H1 (cell line): ENCODE measurements at regions not wholly inside any gene's neighbourhood (a gene's known extent, or its start where the extent isn't known, plus 50 kb on each side); places are given as distances from the start of the nearest gene placed in this dataset.

Experiments used
- CTCF ChIA-PET: fragments of 300-600 bp; sonication (Branson Sonifier 250); formaldehyde crosslinking; loops from one replicate; lab custom pipeline; 2021; ENCODE audit not compliant: partially characterized antibody; lab: Charles Lee
- POLR2A ChIA-PET: fragments of 300-600 bp; sonication (Branson Sonifier 250); formaldehyde crosslinking; loops from one replicate; lab custom pipeline; 2021; ENCODE audit warnings: inconsistent platforms; ENCODE audit not compliant: partially characterized antibody; lab: Charles Lee
- DNase-seq, 2 experiments: peaks; one replicate each; pipeline versions ENCODE4 v3.0.0 to v3.0.0-alpha.2; 2010 to 2022; ENCODE audit warnings: low spot score in 2 of 2, low read depth in 1 of 2, mixed read lengths in 1 of 2
- FAIRE-seq: peaks from 2 replicates; lab custom pipeline; 2011; peaks lifted over from hg19 to GRCh38; lab: Jason Lieb, UNC
- H2AFZ ChIP-seq: 2 replicates; pipeline ENCODE4 v1.8.1; 2012; ENCODE audit warnings: low read length, inconsistent platforms
- H2AK5ac ChIP-seq: 2 replicates; pipeline ENCODE4 v1.6.1; 2013; ENCODE audit warnings: low read depth, low read length
- H2BK120ac ChIP-seq: replicated peaks from 2 replicates; pipeline ENCODE3; 2013; ENCODE audit warnings: low read depth, low read length, inconsistent platforms
- H2BK12ac ChIP-seq: 2 replicates; pipeline ENCODE4 v1.6.1; 2013; ENCODE audit warnings: low read depth, low read length
- H2BK15ac ChIP-seq: 2 replicates; pipeline ENCODE4 v1.6.1; 2013; ENCODE audit warnings: low read length
- H2BK20ac ChIP-seq: 2 replicates; pipeline ENCODE4 v1.6.1; 2013; ENCODE audit warnings: low read length
- H2BK5ac ChIP-seq: 2 replicates; pipeline ENCODE4 v1.6.1; 2013; ENCODE audit warnings: low read depth, low read length
- H3K14ac ChIP-seq: 2 replicates; pipeline ENCODE4 v1.6.1; 2013; ENCODE audit warnings: inconsistent platforms; ENCODE audit not compliant: insufficient read length
- H3K18ac ChIP-seq: 2 replicates; pipeline ENCODE4 v1.6.1; 2013; ENCODE audit warnings: low read length; ENCODE audit errors: extremely low read depth
- H3K23ac ChIP-seq: 2 replicates; pipeline ENCODE4 v1.6.1; 2013; ENCODE audit warnings: inconsistent platforms; ENCODE audit not compliant: insufficient read length
- H3K23me2 ChIP-seq: 2 replicates; pipeline ENCODE4 v1.6.1; 2013; ENCODE audit warnings: low read depth, low read length
- H3K27ac ChIP-seq: 2 replicates; pipeline ENCODE4 v1.6.1; 2011; ENCODE audit warnings: low read depth, low read length, inconsistent platforms
- H3K27me3 ChIP-seq, 4 experiments: replicated peaks in 1 of 4; 1 replicate in 1 of 4; 2 replicates in 3 of 4; pipeline versions ENCODE4 v1.6.1 to v1.8.1; 2011 to 2013; ENCODE audit warnings: low read length in 3 of 4, mild to moderate bottlenecking in 3 of 4, inconsistent platforms in 2 of 4, mixed read lengths in 2 of 4, moderate library complexity in 1 of 4; ENCODE audit not compliant: control insufficient read depth in 3 of 4, insufficient read depth in 3 of 4; ENCODE audit errors: extremely low read depth in 1 of 4
- H3K36me3 ChIP-seq, 4 experiments: 2 replicates each; pipeline versions ENCODE4 v1.6.1 to v1.8.1; 2011 to 2013; ENCODE audit warnings: mild to moderate bottlenecking in 4 of 4, low read length in 3 of 4, moderate library complexity in 2 of 4, control low read depth in 1 of 4, inconsistent platforms in 1 of 4; ENCODE audit not compliant: insufficient read depth in 4 of 4, control insufficient read depth in 2 of 4
- H3K4ac ChIP-seq: replicated peaks from 2 replicates; pipeline ENCODE3; 2013; ENCODE audit warnings: low read length, low read depth, mixed read lengths, inconsistent platforms; ENCODE audit not compliant: insufficient read length
- H3K4me1 ChIP-seq, 4 experiments: replicated peaks in 1 of 4; 1 replicate in 1 of 4; 2 replicates in 3 of 4; pipeline versions ENCODE4 v1.6.1 to v1.8.1; 2011 to 2013; ENCODE audit warnings: low read length in 3 of 4, inconsistent platforms in 2 of 4, mixed read lengths in 1 of 4; ENCODE audit not compliant: insufficient read depth in 4 of 4, control insufficient read depth in 3 of 4
- H3K4me2 ChIP-seq, 2 experiments: 2 replicates each; pipeline versions ENCODE4 v1.6.1 to v1.8.1; 2011 to 2013; ENCODE audit warnings: low read depth in 2 of 2, low read length in 2 of 2, control low read depth in 1 of 2, inconsistent platforms in 1 of 2, mild to moderate bottlenecking in 1 of 2; ENCODE audit not compliant: insufficient read depth in 1 of 2
- H3K4me3 ChIP-seq, 4 experiments: fragments of 200-600, 300-600 bp in 1 of 4; sonication (generic), shearing (Covaris generic), sonication (Bioruptor Twin) in 1 of 4; 2 replicates each; pipeline versions ENCODE4 v1.5.1 to v1.8.1; 2011 to 2016; ENCODE audit warnings: low read length in 4 of 4, low read depth in 3 of 4, control low read depth in 2 of 4, inconsistent platforms in 2 of 4, mild to moderate bottlenecking in 2 of 4, mixed read lengths in 1 of 4, moderate library complexity in 1 of 4; ENCODE audit not compliant: insufficient read depth in 2 of 4; ENCODE audit errors: extremely low read depth in 1 of 4
- H3K56ac ChIP-seq: replicated peaks from 2 replicates; pipeline ENCODE3; 2013; ENCODE audit warnings: low read depth, mild to moderate bottlenecking, mixed read lengths, low read length, inconsistent platforms; ENCODE audit not compliant: insufficient read length
- H3K79me1 ChIP-seq: 2 replicates; pipeline ENCODE4 v1.6.1; 2013; ENCODE audit warnings: low read depth, low read length, control low read depth
- H3K79me2 ChIP-seq, 2 experiments: 2 replicates each; pipeline versions ENCODE4 v1.6.1 to v1.8.1; 2012 to 2013; ENCODE audit warnings: low read length in 2 of 2, mild to moderate bottlenecking in 2 of 2, inconsistent platforms in 1 of 2; ENCODE audit not compliant: insufficient read depth in 2 of 2, control insufficient read depth in 1 of 2
- H3K9ac ChIP-seq, 4 experiments: replicated peaks in 1 of 4; 1 replicate in 1 of 4; 2 replicates in 3 of 4; pipeline versions ENCODE4 v1.6.1 to v1.8.1; 2011 to 2013; ENCODE audit warnings: low read depth in 3 of 4, low read length in 3 of 4, control low read depth in 2 of 4, mild to moderate bottlenecking in 2 of 4, moderate library complexity in 2 of 4, inconsistent platforms in 1 of 4; ENCODE audit errors: extremely low read depth in 1 of 4
- H3K9me3 ChIP-seq, 2 experiments: 2 replicates each; pipeline versions ENCODE4 v1.6.1 to v1.8.1; 2012 to 2013; ENCODE audit warnings: mild to moderate bottlenecking in 2 of 2, moderate library complexity in 2 of 2, control low read depth in 1 of 2, inconsistent platforms in 1 of 2, low read depth in 1 of 2, low read length in 1 of 2, mixed read lengths in 1 of 2; ENCODE audit not compliant: insufficient read depth in 2 of 2
- H4K20me1 ChIP-seq, 2 experiments: replicated peaks in 1 of 2; 2 replicates each; pipeline versions ENCODE3 to v1.8.1; 2011 to 2013; ENCODE audit warnings: inconsistent platforms in 2 of 2, low read length in 2 of 2, mild to moderate bottlenecking in 1 of 2; ENCODE audit not compliant: insufficient read depth in 2 of 2, control insufficient read depth in 1 of 2
- H4K5ac ChIP-seq: 2 replicates; pipeline ENCODE4 v1.6.1; 2013; ENCODE audit warnings: low read length, low read depth, mixed read lengths, inconsistent platforms; ENCODE audit not compliant: insufficient read length
- H4K8ac ChIP-seq: 2 replicates; pipeline ENCODE4 v1.8.0; 2013; ENCODE audit warnings: mild to moderate bottlenecking, moderate library complexity, low read length, inconsistent platforms; ENCODE audit not compliant: insufficient read depth; ENCODE audit errors: extremely low read depth
- H4K91ac ChIP-seq: replicated peaks from 2 replicates; pipeline ENCODE3; 2013; ENCODE audit warnings: low read length, mixed read lengths, inconsistent platforms; ENCODE audit not compliant: insufficient read length
- CHD2 ChIP-seq: IDR thresholded peaks from 2 replicates; pipeline ENCODE4 v1.6.1; 2012; ENCODE audit warnings: low read length, improper control_type of control experiment
- E2F6 ChIP-seq: IDR thresholded peaks from 2 replicates; pipeline ENCODE4 v1.6.1; 2012; ENCODE audit warnings: inconsistent platforms
- EZH2 ChIP-seq: fragments of 200-600 bp; sonication (generic); IDR thresholded peaks from 2 replicates; pipeline ENCODE4 v1.7.1; 2012; ENCODE audit warnings: low read depth, mild to moderate bottlenecking, moderate library complexity, low read length, inconsistent platforms; ENCODE audit not compliant: severe bottlenecking
- GABPA ChIP-seq: IDR thresholded peaks from 2 replicates; pipeline ENCODE4 v1.6.1; 2011; ENCODE audit warnings: mild to moderate bottlenecking, low read length, moderate library complexity, borderline replicate concordance; ENCODE audit not compliant: insufficient read depth
- MAX ChIP-seq: IDR thresholded peaks from 2 replicates; pipeline ENCODE4 v1.6.1; 2012; ENCODE audit warnings: inconsistent platforms
- POLR2A ChIP-seq, 2 experiments: IDR thresholded peaks; 1 replicate in 1 of 2; 2 replicates in 1 of 2; pipeline ENCODE4 v1.6.1; 2011; ENCODE audit warnings: low read depth in 2 of 2, low read length in 2 of 2, mild to moderate bottlenecking in 2 of 2; ENCODE audit errors: control extremely low read depth in 1 of 2
- RBBP5 ChIP-seq: IDR thresholded peaks from 2 replicates; pipeline ENCODE4 v1.7.1; 2012; ENCODE audit warnings: low read depth, mild to moderate bottlenecking, inconsistent platforms, low read length, moderate library complexity, borderline replicate concordance
- RNF2 ChIP-seq: fragments of 200-900, 300-1000 bp; sonication (generic); IDR thresholded peaks from 2 replicates; pipeline ENCODE4 v1.7.1; 2016; ENCODE audit warnings: borderline replicate concordance, low read depth, mild to moderate bottlenecking, antibody characterized with exemption, low read length; ENCODE audit not compliant: poor library complexity, severe bottlenecking; ENCODE audit errors: missing control alignments
- RXRA ChIP-seq: IDR thresholded peaks from 2 replicates; pipeline ENCODE4 v1.6.1; 2011; ENCODE audit warnings: low read depth, mild to moderate bottlenecking, low read length, moderate library complexity; ENCODE audit not compliant: insufficient read depth
- SIN3A ChIP-seq, 2 experiments: IDR thresholded peaks in 1 of 2; conservative IDR thresholded peaks in 1 of 2; 2 replicates each; pipeline ENCODE4 v1.6.1; 2011 to 2012; ENCODE audit warnings: low read length in 2 of 2, improper control_type of control experiment in 1 of 2, low read depth in 1 of 2, mild to moderate bottlenecking in 1 of 2
- SRF ChIP-seq: IDR thresholded peaks from 2 replicates; pipeline ENCODE4 v1.6.1; 2011; ENCODE audit warnings: mild to moderate bottlenecking, low read depth, low read length, moderate library complexity
- TAF7 ChIP-seq: optimal IDR thresholded peaks from 2 replicates; pipeline ENCODE3; 2011; ENCODE audit warnings: low read depth, mild to moderate bottlenecking, inconsistent platforms, low read length, moderate library complexity, borderline replicate concordance
- TCF12 ChIP-seq: IDR thresholded peaks from 2 replicates; pipeline ENCODE4 v1.6.1; 2011; ENCODE audit warnings: low read depth, mild to moderate bottlenecking, low read length
- WGBS, 2 experiments: shearing (Covaris generic) in 1 of 2; methylation state at CpG; one replicate each; pipeline versions ENCODE4 v1.1.6 to v1.1.7; 2013 to 2015; ENCODE audit warnings: low lambda C conversion rate in 2 of 2, mixed read lengths in 2 of 2, inconsistent platforms in 1 of 2, low coverage in 1 of 2, missing lambda C conversion rate in 1 of 2; ENCODE audit not compliant: insufficient replicate concordance in 2 of 2, insufficient coverage in 1 of 2, insufficient read length in 1 of 2; ENCODE audit errors: extremely low coverage in 1 of 2, missing lambda C conversion rate in 1 of 2; 5-methylcytosine and 5-hydroxymethylcytosine counted together

DNA sequence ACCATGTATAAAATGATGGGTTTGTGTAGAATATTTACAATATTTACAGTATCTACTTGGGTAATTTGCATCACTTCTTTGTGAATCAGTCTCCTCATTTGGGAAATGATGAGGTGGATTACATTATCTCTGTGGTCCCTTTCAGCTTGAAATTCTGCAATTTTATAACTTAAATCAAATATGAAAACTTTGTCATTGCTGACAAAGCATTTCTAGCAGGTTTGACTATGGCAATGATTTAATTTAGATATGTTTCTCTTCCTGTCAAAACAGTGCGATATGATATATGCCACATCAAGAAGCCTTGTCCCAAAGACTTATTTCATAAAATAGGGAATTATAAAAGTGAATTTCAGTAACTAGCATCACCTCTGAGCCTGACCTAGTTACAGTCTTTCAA lies 315.8 kb upstream of the MEIS2 start:
- Histone ChIP-seq H3K14ac (no peak overlapping the region), H3K4ac (no peak overlapping the region), H2BK120ac (no peak overlapping the region), H3K79me2 (no peaks in the 10 kb centered on the region), H3K23ac (no peak overlapping the region), H2BK20ac (no peak overlapping the region), H3K79me1 (no peaks in the 10 kb centered on the region), H4K20me1 (no peaks in the 10 kb centered on the region), H4K91ac (no peak overlapping the region), H3K4me3 (no peak overlapping the region), H2AK5ac (no peak overlapping the region), H3K23me2 (no peaks in the 10 kb centered on the region), H3K4me1 (no peaks in the 10 kb centered on the region), H3K36me3 (no peaks in the 10 kb centered on the region), H3K18ac (no peak overlapping the region), H3K56ac (no peak overlapping the region), H2AFZ (no peak overlapping the region), H4K5ac (no peak overlapping the region), H3K27ac (no peak overlapping the region), H2BK5ac (no peak overlapping the region), H3K4me2 (no peak overlapping the region), H3K9ac (no peak overlapping the region), H3K9me3 (no peaks in the 10 kb centered on the region), H3K27me3 (no peaks in the 10 kb centered on the region), H4K8ac (no peak overlapping the region), H2BK12ac (no peak overlapping the region), H2BK15ac (no peak overlapping the region)
- ChIA-PET CTCF (no interaction called here), POLR2A (no interaction called here)
- DNase-seq (no peak), FAIRE-seq (no peak)
- 94% methylated on average over 1 of the region's 1 CpG; no CpG with 5 or more reads in 1 of the 2 experiments for WGBS, 2 experiments
- TF ChIP-seq RXRA, result no peak
- TF ChIP-seq CHD2, result no peak
- TF ChIP-seq POLR2A (IDR thresholded peaks at IDR 0.05; ENCODE audit: control extremely low read depth in 1 of 2, low read depth in 2 of 2, low read length in 2 of 2), result no peak
- TF ChIP-seq MAX, result no peak
- no peak for TF ChIP-seq RBBP5
- TF ChIP-seq SIN3A (conservative IDR thresholded peaks at IDR 0.05 in 1 of 2, IDR thresholded peaks at IDR 0.05 in 1 of 2; ENCODE audit: low read depth in 1 of 2, low read length in 2 of 2), result no peak
- TF ChIP-seq GABPA, result no peak
- TF ChIP-seq RNF2, result no peak
- no peak for TF ChIP-seq EZH2
- no peak for TF ChIP-seq SRF
- no peak for TF ChIP-seq E2F6
- no peak for TF ChIP-seq TCF12
- no peak for TF ChIP-seq TAF7
